Stomach smooth muscle (tissue), 2 donors: ENCODE measurements at regions not wholly inside any gene's neighbourhood (a gene's known extent, or its start where the extent isn't known, plus 50 kb on each side); places are given as distances from the start of the nearest gene placed in this dataset.
"Not testable (repeated sequence)": the region's sequence is repeated elsewhere in the genome, so short reads cannot be mapped to it uniquely, and the experiment has no call there.

Experiments
- H3K27ac ChIP-seq: one replicate; pipeline ENCODE4 v1.7.0; 2013; ENCODE audit warnings: mild to moderate bottlenecking, low read length, inconsistent platforms
- H3K27me3 ChIP-seq, 2 donors: one replicate each; pipeline ENCODE4 v1.7.0; 2013; ENCODE audit warnings: low read length in 2 of 2; ENCODE audit not compliant: insufficient read depth in 2 of 2, control insufficient read depth in 1 of 2
- H3K36me3 ChIP-seq, 2 donors: one replicate each; pipeline ENCODE4 v1.7.0; 2013; ENCODE audit warnings: low read length in 2 of 2; ENCODE audit not compliant: control insufficient read depth in 2 of 2, insufficient read depth in 2 of 2
- H3K4me1 ChIP-seq: one replicate; pipeline ENCODE4 v1.7.0; 2013; ENCODE audit warnings: low read length; ENCODE audit not compliant: control insufficient read depth, insufficient read depth
- H3K4me3 ChIP-seq, 2 donors: one replicate each; pipeline ENCODE4 v1.7.0; 2013; ENCODE audit warnings: low read length in 2 of 2
- H3K9ac ChIP-seq, 2 donors: one replicate each; pipeline ENCODE4 v1.7.0; 2013; ENCODE audit warnings: low read length in 2 of 2, mild to moderate bottlenecking in 1 of 2
- H3K9me3 ChIP-seq, 2 donors: one replicate each; pipeline ENCODE4 v1.7.0; 2013; ENCODE audit warnings: low read length in 2 of 2; ENCODE audit not compliant: control insufficient read depth in 2 of 2
- donor health status: healthy.
- donor health status: Pancreatic carcinoma.

GRCh38 chr5:145540375-145540774 lies 294.8 kb downstream of the PRELID2 start:
- H3K36me3 ChIP-seq, result no peaks in the 10 kb centered on the region
- no peaks in the 10 kb centered on the region for H3K9me3 ChIP-seq
- H3K9ac ChIP-seq, result no peak overlapping the region
- no peak overlapping the region for H3K27ac ChIP-seq
- H3K4me3 ChIP-seq, result no peak overlapping the region
- no peaks in the 10 kb centered on the region for H3K27me3 ChIP-seq
- H3K4me1 ChIP-seq, result no peaks in the 10 kb centered on the region

GRCh38 chr5:145539201-145539600 lies 295.9 kb downstream of the PRELID2 start:
- no peaks in the 10 kb centered on the region for H3K9me3 ChIP-seq
- no peaks in the 10 kb centered on the region for H3K36me3 ChIP-seq
- H3K4me1 ChIP-seq, result no peaks in the 10 kb centered on the region
- no peaks in the 10 kb centered on the region for H3K27me3 ChIP-seq
- H3K9ac ChIP-seq, result no peak overlapping the region
- no peak overlapping the region for H3K27ac ChIP-seq
- no peak overlapping the region for H3K4me3 ChIP-seq

- Histone ChIP-seq H3K4me3 (no peak overlapping the region), H3K27me3 (no peaks in the 10 kb centered on the region), H3K9ac (no peak overlapping the region), H3K27ac (no peak overlapping the region), H3K4me1 (no peaks in the 10 kb centered on the region), H3K36me3 (no peaks in the 10 kb centered on the region), H3K9me3 (no peaks in the 10 kb centered on the region)
Observed at GRCh38 chr5:145536133-145536532, 299.0 kb downstream of the PRELID2 start.

- H3K4me1 ChIP-seq, result no peaks in the 10 kb centered on the region
- no peaks in the 10 kb centered on the region for H3K9me3 ChIP-seq
- H3K36me3 ChIP-seq, result no peaks in the 10 kb centered on the region
- no peak overlapping the region for H3K27ac ChIP-seq
- no peak overlapping the region for H3K9ac ChIP-seq
- H3K27me3 ChIP-seq, result no peaks in the 10 kb centered on the region
- no peak overlapping the region for H3K4me3 ChIP-seq
Observed at GRCh38 chr5:145531038-145531734, 304.0 kb downstream of the PRELID2 start.

- Histone ChIP-seq H3K9ac (no peak overlapping the region), H3K27me3 (no peaks in the 10 kb centered on the region), H3K27ac (no peak overlapping the region), H3K4me1 (no peaks in the 10 kb centered on the region), H3K9me3 (no peaks in the 10 kb centered on the region), H3K36me3 (no peaks in the 10 kb centered on the region), H3K4me3 (no peak overlapping the region)
Observed at GRCh38 chr5:145521523-145521922, 313.6 kb downstream of the PRELID2 start.

- Histone ChIP-seq H3K9me3 (no peaks in the 10 kb centered on the region), H3K27ac (no peak overlapping the region), H3K27me3 (no peaks in the 10 kb centered on the region), H3K4me1 (no peaks in the 10 kb centered on the region), H3K36me3 (no peaks in the 10 kb centered on the region), H3K4me3 (no peak overlapping the region), H3K9ac (no peak overlapping the region)
Observed at GRCh38 chr5:145521066-145521465, 314.1 kb downstream of the PRELID2 start.

GRCh38 chr5:145520335-145520734 lies 314.8 kb downstream of the PRELID2 start:
- Histone ChIP-seq H3K9ac (no peak overlapping the region), H3K27ac (no peak overlapping the region), H3K36me3 (no peaks in the 10 kb centered on the region), H3K9me3 (no peaks in the 10 kb centered on the region), H3K27me3 (no peaks in the 10 kb centered on the region), H3K4me1 (no peaks in the 10 kb centered on the region), H3K4me3 (no peak overlapping the region)

- H3K9me3 ChIP-seq, H3K4me1 ChIP-seq, H3K27ac ChIP-seq, H3K9ac ChIP-seq, H3K4me3 ChIP-seq, H3K27me3 ChIP-seq, H3K36me3 ChIP-seq: not testable (repeated sequence)
Observed at GRCh38 chr5:145517588-145517987, 317.6 kb downstream of the PRELID2 start.

- H3K4me1 ChIP-seq, result no peaks in the 10 kb centered on the region
- H3K4me3 ChIP-seq, result no peak overlapping the region
- H3K27me3 ChIP-seq, result no peaks in the 10 kb centered on the region
- H3K9ac ChIP-seq, result no peak overlapping the region
- H3K36me3 ChIP-seq, result no peaks in the 10 kb centered on the region
- no peaks in the 10 kb centered on the region for H3K9me3 ChIP-seq
- no peak overlapping the region for H3K27ac ChIP-seq
Observed at GRCh38 chr5:145511351-145511750, 323.8 kb downstream of the PRELID2 start.

- Histone ChIP-seq H3K4me1 (no peaks in the 10 kb centered on the region), H3K4me3 (no peak overlapping the region)
Observed at GRCh38 chr5:145510769-145511168, 324.4 kb downstream of the PRELID2 start.

GRCh38 chr5:145510324-145510723 lies 324.8 kb downstream of the PRELID2 start:
- H3K27me3 ChIP-seq, result no peaks in the 10 kb centered on the region
- H3K27ac ChIP-seq, result no peak overlapping the region
- no peaks in the 10 kb centered on the region for H3K4me1 ChIP-seq
- H3K9ac ChIP-seq, result no peak overlapping the region
- H3K9me3 ChIP-seq, result no peaks in the 10 kb centered on the region
- no peaks in the 10 kb centered on the region for H3K36me3 ChIP-seq
- H3K4me3 ChIP-seq, result no peak overlapping the region

More at GRCh38 chr5:145510769-145511168, 324.4 kb downstream of the PRELID2 start:
- no peak overlapping the region for H3K27ac ChIP-seq
- H3K9ac ChIP-seq, result no peak overlapping the region
- H3K27me3 ChIP-seq, result no peaks in the 10 kb centered on the region
- H3K9me3 ChIP-seq, result no peaks in the 10 kb centered on the region
- H3K36me3 ChIP-seq, result no peaks in the 10 kb centered on the region
